ENCODE measurements at regions not wholly inside any gene's neighbourhood (a gene's known extent, or its start where the extent isn't known, plus 50 kb on each side); places are given as distances from the start of the nearest gene placed in this dataset.

GRCh38 chr10:30216821-30217220, 132.3 kb downstream of the MTPAP start:
- no peak for TF ChIP-seq ZNF565 (CRISPR knock-in tag; conservative IDR thresholded peaks at IDR 0.05; ENCODE audit: low read depth)
- TF ChIP-seq, protein P1, sequence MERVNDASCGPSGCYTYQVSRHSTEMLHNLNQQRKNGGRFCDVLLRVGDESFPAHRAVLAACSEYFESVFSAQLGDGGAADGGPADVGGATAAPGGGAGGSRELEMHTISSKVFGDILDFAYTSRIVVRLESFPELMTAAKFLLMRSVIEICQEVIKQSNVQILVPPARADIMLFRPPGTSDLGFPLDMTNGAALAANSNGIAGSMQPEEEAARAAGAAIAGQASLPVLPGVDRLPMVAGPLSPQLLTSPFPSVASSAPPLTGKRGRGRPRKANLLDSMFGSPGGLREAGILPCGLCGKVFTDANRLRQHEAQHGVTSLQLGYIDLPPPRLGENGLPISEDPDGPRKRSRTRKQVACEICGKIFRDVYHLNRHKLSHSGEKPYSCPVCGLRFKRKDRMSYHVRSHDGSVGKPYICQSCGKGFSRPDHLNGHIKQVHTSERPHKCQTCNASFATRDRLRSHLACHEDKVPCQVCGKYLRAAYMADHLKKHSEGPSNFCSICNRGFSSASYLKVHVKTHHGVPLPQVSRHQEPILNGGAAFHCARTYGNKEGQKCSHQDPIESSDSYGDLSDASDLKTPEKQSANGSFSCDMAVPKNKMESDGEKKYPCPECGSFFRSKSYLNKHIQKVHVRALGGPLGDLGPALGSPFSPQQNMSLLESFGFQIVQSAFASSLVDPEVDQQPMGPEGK (CRISPR knock-in tag; IDR thresholded peaks at IDR 0.05; ENCODE audit: borderline replicate concordance): no peak
- TF ChIP-seq, protein P2, sequence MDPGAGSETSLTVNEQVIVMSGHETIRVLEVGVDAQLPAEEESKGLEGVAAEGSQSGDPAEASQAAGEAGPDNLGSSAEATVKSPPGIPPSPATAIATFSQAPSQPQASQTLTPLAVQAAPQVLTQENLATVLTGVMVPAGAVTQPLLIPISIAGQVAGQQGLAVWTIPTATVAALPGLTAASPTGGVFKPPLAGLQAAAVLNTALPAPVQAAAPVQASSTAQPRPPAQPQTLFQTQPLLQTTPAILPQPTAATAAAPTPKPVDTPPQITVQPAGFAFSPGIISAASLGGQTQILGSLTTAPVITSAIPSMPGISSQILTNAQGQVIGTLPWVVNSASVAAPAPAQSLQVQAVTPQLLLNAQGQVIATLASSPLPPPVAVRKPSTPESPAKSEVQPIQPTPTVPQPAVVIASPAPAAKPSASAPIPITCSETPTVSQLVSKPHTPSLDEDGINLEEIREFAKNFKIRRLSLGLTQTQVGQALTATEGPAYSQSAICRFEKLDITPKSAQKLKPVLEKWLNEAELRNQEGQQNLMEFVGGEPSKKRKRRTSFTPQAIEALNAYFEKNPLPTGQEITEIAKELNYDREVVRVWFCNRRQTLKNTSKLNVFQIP (CRISPR knock-in tag; IDR thresholded peaks at IDR 0.05; ENCODE audit: borderline replicate concordance, low read depth): no peak

Data from SK-N-SH treated with all-trans-retinoic acid at 6 μM for 48 hours (cell line).